Activated naive CD8-positive, alpha-beta T cell treated with anti-CD3 and anti-CD28 coated beads, Interleukin-2, amount 50 U/mL, for 16 hours (primary cell): ENCODE measurements at regions not wholly inside any gene's neighbourhood (a gene's known extent, or its start where the extent isn't known, plus 50 kb on each side); places are given as distances from the start of the nearest gene placed in this dataset.

Experiments used
- DNase-seq: peaks from one replicate; pipeline ENCODE4 v3.0.0-alpha.2; 2020; ENCODE audit warnings: low read depth, low spot score

DNA sequence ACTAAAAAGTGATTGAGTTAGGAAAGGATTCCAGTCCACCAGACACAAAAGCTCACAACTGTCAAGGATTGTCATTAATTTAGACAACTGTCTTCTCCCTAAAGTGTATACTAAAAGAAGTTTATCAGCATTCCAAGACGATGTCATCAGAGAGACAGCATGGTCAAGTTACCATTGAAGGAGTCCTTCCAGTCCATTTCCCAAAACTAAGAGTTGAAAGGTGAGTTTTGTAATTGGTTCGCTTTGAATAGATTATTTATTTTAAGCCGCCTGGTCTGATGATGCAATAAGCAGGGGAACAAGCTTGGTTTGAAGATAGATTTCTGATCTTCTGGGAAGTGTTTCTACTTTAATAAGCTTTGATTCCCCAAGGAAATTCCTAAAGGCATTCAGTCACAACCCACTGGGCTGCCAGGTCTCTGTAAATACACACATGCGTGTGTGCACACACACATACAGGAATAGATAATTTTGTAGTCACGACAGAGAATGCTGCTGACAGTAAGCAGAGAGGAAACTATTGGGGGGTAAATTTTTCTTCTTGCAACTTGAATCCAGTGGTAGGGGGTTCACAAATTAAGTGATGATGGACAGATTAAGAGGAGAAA lies 234.8 kb downstream of the PIK3R1 start:
- no peak for DNase-seq

DNA sequence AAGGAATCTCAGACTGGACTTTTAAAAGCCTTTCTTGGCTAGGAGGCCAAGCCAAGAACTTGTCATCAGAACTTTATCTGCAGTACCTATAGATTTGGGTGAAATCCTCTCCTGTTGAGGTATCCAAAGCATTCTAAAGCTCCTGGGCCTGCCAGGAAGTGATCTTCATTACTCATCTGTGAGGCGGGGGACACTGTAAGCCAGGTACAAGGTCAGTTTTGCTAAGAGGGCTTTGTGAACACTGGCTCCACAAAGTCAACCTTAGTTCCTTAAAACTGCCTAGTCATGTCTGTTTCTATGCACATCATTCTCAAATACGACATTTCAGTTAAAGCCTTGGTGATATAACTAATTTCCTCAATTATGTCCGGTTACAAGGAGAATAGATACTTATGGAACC lies 236.7 kb downstream of the PIK3R1 start:
- DNase-seq = no peak

DNA sequence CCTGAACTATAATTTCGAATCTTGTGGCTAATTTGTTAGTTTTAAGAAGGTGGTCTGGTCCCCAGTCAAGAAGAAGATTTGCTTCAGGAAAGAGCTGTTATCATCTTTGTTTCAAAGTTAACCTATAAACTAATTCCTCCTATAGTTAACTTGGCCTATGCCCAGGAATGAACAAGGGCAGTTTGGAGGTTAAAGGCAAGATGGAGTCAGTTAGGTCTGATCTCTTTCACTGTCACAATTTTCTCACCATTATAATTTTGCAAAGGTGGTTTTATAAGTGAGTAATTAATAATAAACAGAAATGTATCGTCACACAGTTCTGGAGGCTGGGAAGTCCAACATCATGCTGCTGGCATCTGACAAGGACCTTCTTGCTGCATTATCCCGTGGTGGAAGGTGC lies 238.6 kb downstream of the PIK3R1 start:
- DNase-seq = no peak

DNA sequence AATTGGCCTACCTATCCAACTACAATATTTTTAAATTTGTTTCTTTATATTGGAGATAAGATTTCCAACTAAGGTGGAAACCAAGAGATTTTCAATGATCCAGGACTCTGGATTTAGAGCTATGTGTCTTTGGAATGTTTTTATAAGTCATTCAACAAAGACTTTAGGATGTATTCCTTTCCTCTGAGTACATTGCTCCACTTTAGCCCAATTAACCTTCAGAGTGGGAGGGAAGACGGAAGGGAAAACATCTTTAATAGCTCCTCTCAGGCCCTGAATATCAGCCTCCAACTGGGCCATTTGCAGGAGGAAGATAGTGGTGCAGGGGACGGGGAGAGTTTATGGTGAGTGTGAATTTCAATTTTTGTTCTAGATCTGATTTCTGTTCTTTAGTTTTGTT lies 239.2 kb downstream of the PIK3R1 start:
- DNase-seq = no peak

DNA sequence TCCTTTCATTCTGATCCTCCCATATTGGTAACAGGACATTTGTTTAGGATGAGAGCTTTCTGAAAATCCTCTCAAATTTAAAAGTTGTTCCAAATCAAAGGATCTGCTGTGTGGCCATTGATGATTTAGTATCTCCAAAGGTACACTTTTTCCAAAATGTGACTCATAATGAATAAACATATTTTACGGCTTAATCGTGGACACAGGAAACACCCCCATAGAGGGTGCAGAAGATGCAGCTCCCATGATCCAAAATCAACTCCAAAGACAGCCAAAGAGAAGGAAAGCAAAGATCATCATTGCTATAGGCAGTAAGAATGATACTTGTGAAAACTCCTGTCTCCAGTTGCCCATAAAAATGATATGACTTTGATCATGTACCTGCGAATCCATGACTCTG lies 239.7 kb downstream of the PIK3R1 start:
- DNase-seq = no peak

DNA sequence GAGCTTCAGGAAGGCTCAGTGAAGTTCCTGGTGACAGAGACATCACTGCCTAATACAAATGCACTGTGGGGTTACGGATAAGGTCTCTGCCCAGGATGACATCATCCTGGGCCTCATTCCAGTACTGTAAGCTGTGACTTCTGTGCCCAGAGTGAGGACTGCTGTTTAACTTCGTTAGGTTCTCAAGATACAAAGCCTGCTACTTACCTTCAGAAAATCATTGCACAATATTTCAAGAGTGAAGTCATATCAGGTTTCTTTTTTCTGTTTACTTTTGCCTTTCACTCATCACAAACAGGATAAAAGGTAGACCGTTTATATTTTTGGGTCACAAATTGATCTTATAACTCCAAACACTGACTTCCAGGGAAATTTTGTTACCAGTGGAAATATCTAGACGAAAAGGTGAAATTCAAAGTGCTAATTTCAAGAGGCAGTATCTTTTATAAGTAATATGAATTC lies 241.2 kb downstream of the PIK3R1 start:
- no peak for DNase-seq

DNA sequence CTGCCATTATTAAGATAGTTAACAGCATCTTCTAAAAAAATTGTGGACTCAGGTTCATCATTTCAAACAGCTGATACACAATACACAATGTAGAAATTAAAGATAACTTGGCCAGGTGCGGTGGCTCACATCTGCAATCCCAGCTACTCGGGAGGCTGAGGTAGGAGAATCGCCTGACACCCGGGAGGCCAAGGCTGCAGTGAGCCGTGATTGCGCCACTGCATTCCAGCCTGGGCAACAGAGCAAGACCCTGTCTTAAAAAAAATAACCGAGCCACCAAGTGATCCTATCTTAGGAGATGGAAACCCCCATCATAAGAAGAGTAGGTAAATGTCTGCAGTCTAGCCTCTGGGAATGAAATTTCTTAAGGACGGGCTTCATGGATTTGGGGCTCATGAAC lies 241.7 kb downstream of the PIK3R1 start:
- no peak for DNase-seq

DNA sequence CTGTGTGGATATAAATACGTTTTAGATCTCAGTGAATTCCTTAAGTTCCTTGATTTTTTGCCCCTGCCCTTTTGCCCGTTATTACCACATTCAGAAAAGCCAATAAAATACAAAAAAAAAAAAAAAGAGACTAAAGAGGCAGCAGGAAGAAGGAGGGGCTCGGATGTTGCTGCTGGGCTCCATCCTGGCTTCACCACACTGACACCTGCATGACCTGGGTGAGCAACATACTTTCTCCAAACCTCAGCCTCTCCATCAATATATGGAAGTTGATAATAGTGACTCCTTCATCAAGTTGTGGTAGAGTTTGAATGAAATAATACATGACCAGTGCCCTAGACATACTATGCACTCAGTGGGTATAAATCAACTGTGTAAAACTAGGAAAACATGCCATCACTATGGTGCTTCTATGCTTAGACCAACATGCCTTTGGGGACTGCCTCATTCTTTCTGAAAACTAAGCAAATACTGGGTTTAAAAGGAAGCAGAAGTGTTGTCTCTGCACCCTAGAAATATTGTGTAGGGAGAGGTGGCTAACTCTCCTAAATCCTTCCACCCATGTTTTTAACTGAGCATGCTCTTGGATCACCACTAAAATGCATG lies 243.0 kb downstream of the PIK3R1 start:
- DNase-seq = no peak

DNA sequence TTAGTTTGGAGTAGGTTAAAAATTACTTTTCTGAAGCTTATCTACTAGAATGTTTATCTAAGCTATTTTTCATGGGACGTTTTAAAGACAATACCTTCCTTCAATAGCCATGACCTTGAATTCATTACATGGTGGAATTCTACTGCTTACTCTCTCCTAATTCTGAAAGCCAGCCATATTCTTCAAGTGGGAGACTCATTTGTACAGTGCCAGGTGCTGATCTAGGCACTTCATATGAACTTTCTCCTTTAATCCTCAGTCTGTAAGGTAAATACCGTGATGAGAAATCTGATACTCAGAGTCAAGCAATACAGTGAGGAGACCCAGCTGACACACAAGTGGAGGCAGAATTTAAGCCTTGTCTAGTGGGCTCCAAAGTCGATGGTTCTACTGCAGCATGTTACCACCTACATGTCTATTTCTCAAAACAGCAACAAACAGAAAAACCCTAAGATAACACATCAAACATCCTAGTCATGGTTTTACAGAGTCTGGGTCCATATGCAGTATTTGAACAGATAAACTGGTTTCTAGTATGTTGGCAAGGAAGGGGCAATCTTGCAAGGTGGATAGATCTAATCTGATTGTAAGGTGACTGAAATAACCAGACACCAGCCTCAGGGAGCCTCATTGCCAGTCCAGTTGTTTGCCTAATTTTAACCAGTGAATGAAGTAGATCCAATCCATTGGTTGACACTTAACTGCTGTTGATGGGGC lies 243.7 kb downstream of the PIK3R1 start:
- no peak for DNase-seq

DNA sequence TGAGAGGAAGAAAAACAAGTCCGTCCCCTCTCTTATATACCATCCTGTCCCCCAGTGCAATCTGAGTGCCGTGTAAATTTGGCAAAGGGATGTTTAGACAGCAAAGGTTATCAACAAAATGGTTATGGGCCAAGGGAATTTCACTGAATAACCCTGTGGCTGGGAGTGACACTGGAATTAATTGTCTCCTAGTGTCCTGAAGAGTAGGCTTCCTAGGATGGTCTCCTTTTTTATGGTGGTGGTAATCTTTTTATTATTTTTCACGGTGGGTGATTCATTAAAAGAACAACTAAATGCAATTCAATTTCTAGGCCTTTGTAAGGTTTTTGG lies 244.2 kb downstream of the PIK3R1 start:
- no peak for DNase-seq

DNA sequence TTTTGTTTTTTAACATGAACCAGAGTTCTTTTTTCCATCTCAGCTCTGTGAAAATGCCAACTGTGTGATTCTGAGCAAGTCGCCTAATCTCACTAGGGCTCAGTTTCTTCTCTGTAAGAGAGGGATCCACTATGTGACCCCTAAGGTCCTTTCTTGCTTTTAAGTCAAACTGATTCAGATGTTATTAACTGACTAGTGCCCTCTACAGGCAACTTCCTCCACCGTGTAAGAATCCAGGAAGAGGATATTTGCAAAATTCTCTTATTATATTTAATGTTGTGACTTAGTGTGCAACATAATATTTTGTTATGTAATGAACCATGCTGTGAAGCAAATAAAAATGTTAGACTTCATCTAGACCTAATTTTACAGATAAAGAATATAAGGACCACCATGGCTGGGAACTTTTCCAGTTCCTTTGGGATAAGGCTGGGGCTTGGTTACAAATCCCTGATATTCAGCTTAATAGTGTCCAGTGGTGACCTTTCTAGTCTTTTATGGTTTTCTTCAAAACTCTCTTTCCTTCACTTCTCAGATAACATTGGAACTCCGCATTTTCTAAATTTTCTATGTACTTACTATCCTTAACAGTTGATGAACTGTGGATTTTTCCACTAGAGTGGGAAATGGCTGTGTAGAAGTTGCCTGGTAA lies 244.7 kb downstream of the PIK3R1 start:
- peak; percentile 5 for DNase-seq

DNA sequence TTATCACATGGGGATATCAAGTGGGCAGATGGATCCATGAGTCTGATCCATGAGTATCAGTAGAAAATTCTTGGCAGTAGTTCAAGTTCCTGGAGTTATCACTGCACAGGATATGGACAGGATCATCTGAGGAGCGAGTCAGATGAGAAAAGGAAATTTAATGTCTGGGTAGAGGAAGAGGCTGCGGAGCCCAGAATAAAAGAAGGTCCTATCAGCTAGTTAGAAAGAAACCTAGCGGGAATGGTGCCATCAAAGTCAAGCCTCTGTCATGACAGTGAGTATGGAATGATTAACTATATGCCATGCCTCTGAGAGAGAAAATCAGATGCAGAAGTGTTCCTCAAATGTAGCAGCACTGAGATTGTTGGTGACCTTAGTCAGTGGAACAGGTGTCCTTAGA lies 248.1 kb downstream of the PIK3R1 start:
- no peak for DNase-seq

DNA sequence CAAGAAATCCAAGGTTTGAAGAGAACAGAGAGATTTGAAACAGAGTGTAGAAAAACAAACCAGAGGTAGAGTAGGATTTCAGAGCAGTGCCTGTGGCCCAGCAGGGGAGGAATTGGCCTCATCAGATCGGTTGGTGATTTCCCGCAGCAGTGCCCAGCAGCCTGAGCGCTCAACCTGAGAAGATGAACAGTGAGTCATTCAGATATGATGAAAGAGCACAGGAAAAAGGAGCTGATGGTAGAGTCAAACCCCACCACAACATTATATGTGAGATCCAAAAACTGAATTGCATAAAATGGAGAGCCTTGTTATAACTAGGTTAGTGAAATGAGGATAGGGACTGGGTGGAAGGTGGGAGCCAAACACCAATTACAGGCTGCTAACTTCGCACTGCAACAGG lies 248.9 kb downstream of the PIK3R1 start:
- DNase-seq = no peak

DNA sequence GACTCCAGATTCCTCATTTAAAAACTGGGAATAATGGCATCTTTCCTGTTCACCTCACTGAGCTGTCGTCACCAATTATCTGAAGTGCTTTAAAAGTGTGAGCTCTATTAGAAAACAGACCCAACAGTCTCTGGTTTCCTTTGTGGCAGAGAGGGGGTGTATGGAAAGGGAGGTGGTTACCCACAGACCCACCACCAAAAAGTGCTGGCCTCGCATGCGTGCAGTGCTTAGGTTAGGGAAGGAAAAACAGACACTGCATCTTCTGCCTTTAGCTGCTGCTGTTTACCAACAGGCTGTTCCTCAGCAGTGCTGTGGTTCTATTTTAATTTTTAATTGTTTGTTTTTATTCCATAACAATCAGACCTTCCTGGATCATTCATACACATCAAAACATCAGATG lies 249.6 kb downstream of the PIK3R1 start:
- no peak for DNase-seq

DNA sequence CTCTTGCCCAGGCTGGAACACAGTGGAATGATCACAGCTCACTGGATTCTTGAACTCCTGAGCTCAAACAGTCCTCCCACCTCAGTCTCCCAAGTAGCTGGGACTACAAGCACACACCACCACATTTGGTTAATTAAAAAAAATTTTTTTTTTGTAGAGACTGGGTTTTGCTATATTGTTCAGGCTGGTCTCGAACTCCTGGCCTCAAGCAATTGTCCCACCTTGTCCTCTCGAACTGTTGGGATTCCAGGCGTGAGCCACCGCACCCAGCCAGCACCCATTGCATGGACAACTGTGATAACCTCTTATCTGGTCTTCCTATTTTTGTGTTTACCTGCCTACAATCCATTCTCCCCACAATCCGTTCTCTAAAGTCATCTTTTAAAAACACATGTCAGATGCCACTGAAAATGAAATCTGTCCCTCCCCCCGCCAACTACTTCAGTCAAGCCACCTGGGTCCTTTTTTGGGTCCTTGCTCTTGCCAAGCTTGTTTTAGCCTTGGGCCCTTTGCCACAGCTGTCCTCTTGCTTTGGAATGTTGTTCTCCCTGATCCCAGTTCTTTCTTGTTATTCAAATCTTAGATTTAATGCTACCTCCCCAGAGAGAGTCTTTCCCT lies 250.5 kb downstream of the PIK3R1 start:
- DNase-seq = no peak

DNA sequence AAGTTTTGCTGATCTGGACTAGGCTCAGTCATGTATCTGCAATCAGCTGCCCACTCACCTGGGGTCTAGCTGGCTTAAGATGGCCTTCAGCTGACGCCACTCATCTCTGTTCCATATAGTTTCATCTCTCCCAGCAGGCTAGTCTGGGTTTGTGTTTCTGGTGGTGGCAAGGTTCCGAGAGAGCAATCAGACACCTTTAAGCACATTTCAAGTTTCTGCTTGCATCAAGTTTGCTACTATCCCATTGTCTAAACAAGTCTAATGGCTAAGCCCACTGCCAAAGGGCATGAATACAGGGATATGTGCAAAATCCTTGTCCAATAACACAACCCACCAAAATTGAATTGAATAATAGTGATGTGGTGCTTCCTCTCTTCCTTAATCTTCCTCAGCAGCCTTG lies 251.7 kb downstream of the PIK3R1 start:
- DNase-seq = no peak

DNA sequence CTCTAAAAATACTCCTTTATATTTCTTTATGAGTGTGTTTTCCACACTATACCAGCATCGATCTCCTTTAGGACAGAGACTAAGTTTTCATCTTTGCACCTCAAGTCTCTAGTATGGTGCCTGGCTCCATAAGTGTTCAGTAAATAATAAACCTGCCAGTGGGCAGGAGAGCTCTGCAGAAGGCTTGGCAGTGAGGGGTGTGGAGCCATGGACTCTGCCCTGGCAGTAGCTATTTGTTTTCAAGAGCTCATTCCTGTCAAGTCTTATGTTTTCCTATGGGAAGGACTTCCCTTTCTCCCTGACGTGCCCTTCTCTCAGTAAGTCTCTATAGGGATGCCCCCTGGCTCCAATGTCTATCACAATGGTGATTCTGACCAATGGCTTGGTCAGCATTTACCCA lies 252.2 kb downstream of the PIK3R1 start:
- DNase-seq = no peak

DNA sequence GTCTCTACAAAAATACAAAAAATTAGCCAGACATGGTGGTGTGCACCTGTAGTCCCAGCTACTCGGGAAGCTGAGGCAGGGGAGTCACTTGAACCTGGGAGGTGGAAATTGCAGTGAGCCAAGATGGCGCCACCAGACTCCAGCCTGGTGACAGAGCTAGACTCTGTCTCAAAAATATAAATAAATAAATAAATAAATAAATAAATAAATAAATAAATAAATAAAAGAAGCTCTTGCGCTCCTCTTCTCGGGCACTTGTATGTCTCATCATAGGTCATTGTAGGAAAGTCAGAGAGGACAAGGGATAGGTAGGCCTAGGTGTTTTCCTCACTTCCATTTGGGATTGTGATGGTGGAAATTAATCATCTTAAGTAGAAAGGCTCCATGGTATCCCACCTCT lies 252.8 kb downstream of the PIK3R1 start:
- no peak for DNase-seq

DNA sequence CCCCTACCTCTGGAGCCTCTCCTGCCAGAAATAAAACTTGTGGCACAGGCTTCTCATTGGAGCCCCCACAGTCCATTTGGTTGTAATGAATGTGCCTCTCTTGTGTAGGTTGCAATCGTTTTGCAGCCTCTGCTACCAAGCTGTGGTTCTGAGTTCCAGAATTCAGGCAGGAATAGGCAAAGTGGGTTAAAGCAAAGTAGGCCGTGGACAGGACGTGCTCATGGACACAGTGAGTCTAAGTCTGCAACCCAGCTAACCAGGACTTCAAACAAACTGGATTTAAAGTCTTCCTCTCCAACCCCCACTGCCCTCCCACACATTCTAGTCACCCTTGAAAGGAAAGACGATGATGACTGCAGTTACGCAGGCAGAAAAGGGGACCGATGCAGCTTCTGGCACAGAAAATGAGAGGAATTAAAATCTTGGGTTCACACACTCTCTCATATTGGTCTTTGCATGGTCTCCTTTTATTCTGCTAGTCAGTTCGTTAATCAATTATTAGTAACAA lies 260.0 kb downstream of the PIK3R1 start:
- DNase-seq = no peak

DNA sequence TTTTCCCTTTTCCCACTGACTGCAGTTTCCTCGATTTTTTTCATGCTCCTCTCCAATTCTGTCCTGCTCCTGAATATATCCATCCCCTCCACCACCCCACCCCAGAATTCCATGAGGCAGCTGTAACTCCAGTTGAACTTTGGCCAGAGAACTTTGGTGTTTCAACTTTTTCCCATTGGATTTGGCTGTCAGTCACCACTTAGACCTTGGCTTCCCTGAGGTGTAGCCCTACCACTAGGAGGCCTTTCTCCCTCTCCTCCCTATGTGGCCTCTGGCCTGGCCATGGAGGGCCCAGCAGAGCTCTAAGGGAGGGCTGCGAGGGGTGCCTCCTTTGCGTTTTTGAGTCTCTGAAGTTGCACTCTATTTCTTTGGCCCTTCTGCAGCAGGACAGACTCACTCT lies 261.3 kb downstream of the PIK3R1 start:
- no peak for DNase-seq

DNA sequence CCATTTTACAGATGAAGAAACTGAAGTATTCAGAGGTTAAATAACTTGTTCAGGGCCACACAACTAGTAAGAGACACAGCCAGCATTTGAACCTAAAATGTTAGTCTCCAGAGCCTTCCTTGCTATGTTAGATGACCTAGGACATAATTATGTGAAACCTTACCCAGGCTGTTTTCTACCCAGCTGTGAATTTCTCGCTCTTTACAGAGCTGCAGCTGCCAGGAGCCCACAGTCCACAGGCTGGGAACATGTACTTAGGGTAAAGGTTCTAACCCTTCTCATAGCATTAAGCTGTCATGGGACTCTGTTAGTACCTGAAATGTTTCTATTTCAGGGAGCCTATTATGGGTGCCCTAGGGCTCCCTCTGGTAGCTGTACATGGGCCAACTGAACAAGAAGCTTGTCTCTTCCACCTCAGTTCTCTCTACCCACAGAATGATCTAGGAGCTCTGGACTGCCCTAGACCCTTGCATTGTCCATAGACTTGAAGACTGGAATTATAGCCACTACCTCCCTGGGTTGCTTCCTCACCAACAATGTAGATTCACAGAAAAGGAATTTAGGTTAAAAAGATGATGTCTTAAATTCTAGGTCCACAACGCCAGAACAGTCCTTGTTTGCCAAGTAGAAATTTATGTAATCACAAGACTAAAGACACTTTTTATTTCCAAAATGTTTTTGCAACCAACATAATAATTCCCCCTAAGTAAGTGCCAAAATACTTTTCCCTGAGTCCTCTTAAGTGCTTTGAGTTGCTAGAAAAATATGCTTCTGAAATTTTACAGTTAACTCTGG lies 262.9 kb downstream of the PIK3R1 start:
- DNase-seq = no peak
